ENCODE measurements at regions not wholly inside any gene's neighbourhood (a gene's known extent, or its start where the extent isn't known, plus 50 kb on each side); places are given as distances from the start of the nearest gene placed in this dataset.

DNA sequence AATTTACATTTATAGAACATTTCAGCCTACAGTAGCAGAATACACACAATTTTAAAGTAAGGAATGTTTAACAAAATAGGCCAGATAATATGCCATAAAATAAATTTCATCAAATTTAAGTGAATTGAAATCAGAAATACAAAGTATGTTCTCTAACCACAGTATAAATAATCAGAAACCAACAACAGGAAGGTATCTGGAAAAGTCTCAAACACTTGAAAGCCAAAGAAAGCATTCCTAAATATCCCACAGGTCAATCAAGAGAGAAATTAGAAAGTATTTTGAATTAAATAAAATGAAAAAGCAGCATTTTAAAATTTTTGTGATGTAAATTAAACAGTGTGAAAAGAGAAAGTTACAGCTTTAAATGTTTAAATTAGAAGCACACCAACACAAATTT, 899.2 kb downstream of the PDHA2 start:
- H3K4me3 Mint-ChIP-seq, result no peak overlapping the region
- intact Hi-C loops (cut with DNase I, micrococcal nuclease), result no loop called here
- DNase-seq (no peak), ATAC-seq (no peak)
- no peaks in the 10 kb centered on the region for H3K27me3 Mint-ChIP-seq
- H3K4me1 Mint-ChIP-seq, result no peaks in the 10 kb centered on the region
- H3K9me3 Mint-ChIP-seq (ENCODE audit: low read depth), result peaks cover 3% of the 10 kb centered on the region
- CTCF ChIA-PET, result no interaction called here
- no peaks in the 10 kb centered on the region for H3K36me3 Mint-ChIP-seq (ENCODE audit: low read depth)
- POLR2A ChIA-PET, result no interaction called here
- H3K27ac Mint-ChIP-seq, result no peak overlapping the region

DNA sequence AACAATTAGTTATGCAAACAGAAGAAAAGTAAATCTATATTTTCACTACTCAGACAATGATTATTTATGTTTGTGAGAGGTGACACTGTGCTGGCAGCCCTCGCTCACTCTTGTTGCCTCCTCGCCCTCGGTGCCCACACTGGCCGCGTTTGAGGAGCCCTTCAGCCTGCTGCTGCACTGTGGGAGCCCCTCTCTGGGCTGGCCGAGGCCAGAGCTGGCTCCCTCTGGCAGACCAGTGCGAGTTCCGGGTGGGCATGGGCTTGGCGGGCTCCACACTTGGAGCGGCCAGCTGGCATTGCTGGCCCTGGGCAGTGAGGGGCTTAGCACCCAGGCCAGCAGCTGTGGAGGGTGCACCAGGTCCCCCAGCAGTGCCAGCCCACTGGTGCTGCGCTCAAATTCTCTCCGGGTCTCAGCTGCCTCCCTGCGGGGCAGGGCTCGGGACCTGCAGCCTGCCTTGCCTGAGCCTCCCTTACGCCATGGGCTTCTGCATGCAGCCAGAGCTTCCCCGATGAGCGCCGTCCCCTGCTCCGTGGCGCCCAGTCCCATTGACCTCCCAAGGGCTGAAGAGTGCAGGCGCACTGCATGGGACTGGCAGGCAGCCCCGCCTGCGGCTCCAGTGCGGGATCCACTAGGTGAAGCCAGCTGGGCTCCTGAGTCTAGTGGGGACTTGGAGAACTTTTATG, 902.6 kb downstream of the PDHA2 start:
- no peaks in the 10 kb centered on the region for H3K27me3 Mint-ChIP-seq
- H3K4me3 Mint-ChIP-seq, result no peak overlapping the region
- CTCF ChIA-PET, result no interaction called here
- no peak overlapping the region for H3K27ac Mint-ChIP-seq
- no peaks in the 10 kb centered on the region for H3K36me3 Mint-ChIP-seq (ENCODE audit: low read depth)
- DNase-seq (no peak), ATAC-seq (no peak)
- intact Hi-C loops (cut with DNase I, micrococcal nuclease), result no loop called here
- peaks cover 8% of the 10 kb centered on the region for H3K9me3 Mint-ChIP-seq (ENCODE audit: low read depth)
- H3K4me1 Mint-ChIP-seq, result no peaks in the 10 kb centered on the region
- POLR2A ChIA-PET, result no interaction called here

- intact Hi-C loops (cut with DNase I, micrococcal nuclease), result no loop called here
- Mint-ChIP-seq H3K9me3 (ENCODE audit: low read depth) (peaks cover 21% of the 10 kb centered on the region), H3K36me3 (ENCODE audit: low read depth) (no peaks in the 10 kb centered on the region), H3K4me3 (no peak overlapping the region), H3K4me1 (no peaks in the 10 kb centered on the region), H3K27ac (no peak overlapping the region), H3K27me3 (no peaks in the 10 kb centered on the region)
- no peak for DNase-seq
- no peak for ATAC-seq
- ChIA-PET CTCF (no interaction called here), POLR2A (no interaction called here)
Observed at GRCh38 chr4:96744676-96745075, 904.8 kb downstream of the PDHA2 start.

GRCh38 chr4:96753216-96753615, 913.3 kb downstream of the PDHA2 start:
- H3K36me3 Mint-ChIP-seq (ENCODE audit: low read depth), result no peaks in the 10 kb centered on the region
- H3K27me3 Mint-ChIP-seq, result no peaks in the 10 kb centered on the region
- H3K27ac Mint-ChIP-seq, result no peak overlapping the region
- DNase-seq (no peak), ATAC-seq (no peak)
- peaks cover 11% of the 10 kb centered on the region for H3K9me3 Mint-ChIP-seq (ENCODE audit: low read depth)
- H3K4me3 Mint-ChIP-seq, result no peak overlapping the region
- CTCF ChIA-PET, result no interaction called here
- intact Hi-C loops (cut with DNase I, micrococcal nuclease), result no loop called here
- POLR2A ChIA-PET, result no interaction called here
- H3K4me1 Mint-ChIP-seq, result no peaks in the 10 kb centered on the region

DNA sequence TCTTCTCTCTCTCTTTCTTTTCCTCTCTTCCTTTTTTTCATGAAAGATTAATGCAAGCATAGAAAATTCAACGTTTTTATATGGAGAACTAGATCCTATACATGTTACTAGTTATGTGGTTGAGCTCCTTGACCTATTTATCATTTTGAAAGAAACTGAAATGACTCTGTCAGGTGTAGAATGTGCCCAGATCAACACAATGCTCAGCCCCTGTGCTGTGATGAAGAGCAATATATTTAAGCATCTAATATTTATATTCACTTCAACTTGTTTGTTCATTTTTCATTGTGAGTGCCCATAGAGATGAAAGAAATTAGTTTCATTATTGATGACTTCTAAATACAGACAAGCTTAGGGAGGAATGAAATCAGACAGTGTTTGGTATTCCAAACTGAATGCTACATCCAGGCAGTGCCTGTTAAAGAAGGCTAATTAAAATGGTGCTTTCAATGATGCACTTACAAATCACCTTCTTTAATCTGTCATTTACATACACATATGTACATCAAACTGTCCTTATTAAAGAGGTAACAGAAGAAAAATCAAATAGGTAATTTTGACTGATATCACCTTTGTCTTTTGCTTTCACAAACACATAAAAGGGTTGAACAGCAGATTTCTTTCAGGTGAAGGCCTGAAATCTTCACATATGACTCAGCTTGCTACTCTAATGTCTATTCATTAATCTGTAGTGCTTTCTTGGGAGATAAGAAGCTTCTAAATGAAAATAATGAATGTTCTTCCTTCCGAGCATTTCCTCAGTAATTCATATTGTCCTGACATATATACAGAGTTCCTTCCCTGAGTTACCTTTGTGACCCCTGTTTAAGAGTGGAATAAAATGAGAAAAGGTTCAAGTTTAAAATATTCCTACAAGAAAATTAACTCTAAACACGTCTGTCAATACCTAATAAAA, 915.9 kb downstream of the PDHA2 start:
- DNase-seq (no peak), ATAC-seq (no peak)
- POLR2A ChIA-PET, result no interaction called here
- no peaks in the 10 kb centered on the region for H3K4me1 Mint-ChIP-seq
- H3K27ac Mint-ChIP-seq, result no peak overlapping the region
- intact Hi-C loops (cut with DNase I, micrococcal nuclease), result no loop called here
- CTCF ChIA-PET, result no interaction called here
- H3K36me3 Mint-ChIP-seq (ENCODE audit: low read depth), result no peaks in the 10 kb centered on the region
- H3K27me3 Mint-ChIP-seq, result no peaks in the 10 kb centered on the region
- H3K9me3 Mint-ChIP-seq (ENCODE audit: low read depth), result no peaks in the 10 kb centered on the region
- no peak overlapping the region for H3K4me3 Mint-ChIP-seq

DNA sequence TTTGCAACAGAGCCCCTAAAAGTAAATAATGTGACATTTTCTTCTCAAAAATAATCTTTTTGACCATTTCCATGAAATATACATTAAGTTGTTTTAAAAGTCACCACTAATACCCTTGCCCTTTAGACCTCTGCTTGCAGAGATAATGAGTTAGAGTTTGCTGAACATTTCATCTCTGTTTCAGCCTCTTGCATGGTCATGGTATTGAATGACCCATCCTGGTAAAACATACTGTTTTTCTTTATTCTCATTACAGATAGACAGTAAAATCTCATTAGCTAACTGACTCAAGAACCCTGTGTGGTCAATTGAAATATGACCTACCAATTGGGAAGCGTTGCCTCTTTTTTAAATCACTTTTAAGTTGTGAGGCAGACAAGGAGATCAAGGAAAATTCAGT, 916.7 kb downstream of the PDHA2 start:
- CTCF ChIA-PET, result no interaction called here
- POLR2A ChIA-PET, result no interaction called here
- ATAC-seq, result no peak
- no peaks in the 10 kb centered on the region for H3K9me3 Mint-ChIP-seq (ENCODE audit: low read depth)
- H3K4me1 Mint-ChIP-seq, result no peaks in the 10 kb centered on the region
- no peaks in the 10 kb centered on the region for H3K27me3 Mint-ChIP-seq
- no peaks in the 10 kb centered on the region for H3K36me3 Mint-ChIP-seq (ENCODE audit: low read depth)
- no peak for DNase-seq
- no peak overlapping the region for H3K4me3 Mint-ChIP-seq
- H3K27ac Mint-ChIP-seq, result no peak overlapping the region
- intact Hi-C loops (cut with DNase I, micrococcal nuclease), result no loop called here

DNA sequence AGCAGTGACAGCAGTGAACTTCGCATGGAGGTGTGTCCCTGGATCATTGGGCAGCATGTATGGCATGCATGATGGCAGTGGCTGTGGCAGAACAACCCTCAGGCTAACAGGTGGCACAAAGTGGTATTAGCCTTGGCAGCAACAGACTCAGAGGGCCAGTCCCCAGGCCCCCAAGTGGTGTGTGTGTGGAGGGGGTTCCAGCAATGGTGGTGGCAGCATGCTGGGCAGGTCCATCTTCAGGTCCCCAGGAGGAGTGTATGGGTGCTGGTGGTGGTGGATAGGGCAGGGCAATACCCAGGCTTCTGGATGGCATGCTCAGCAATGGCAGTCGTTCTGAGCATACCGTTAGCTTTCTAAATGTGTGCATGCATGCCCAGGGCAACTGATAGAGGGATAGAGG, 923.7 kb downstream of the PDHA2 start:
- ATAC-seq, result no peak
- no peak for DNase-seq
- Mint-ChIP-seq H3K36me3 (ENCODE audit: low read depth) (no peaks in the 10 kb centered on the region), H3K27me3 (no peaks in the 10 kb centered on the region), H3K9me3 (ENCODE audit: low read depth) (peaks cover 7% of the 10 kb centered on the region), H3K4me1 (no peaks in the 10 kb centered on the region), H3K4me3 (no peak overlapping the region), H3K27ac (no peak overlapping the region)
- ChIA-PET POLR2A (no interaction called here), CTCF (no interaction called here)
- intact Hi-C loops (cut with DNase I, micrococcal nuclease), result no loop called here

DNA sequence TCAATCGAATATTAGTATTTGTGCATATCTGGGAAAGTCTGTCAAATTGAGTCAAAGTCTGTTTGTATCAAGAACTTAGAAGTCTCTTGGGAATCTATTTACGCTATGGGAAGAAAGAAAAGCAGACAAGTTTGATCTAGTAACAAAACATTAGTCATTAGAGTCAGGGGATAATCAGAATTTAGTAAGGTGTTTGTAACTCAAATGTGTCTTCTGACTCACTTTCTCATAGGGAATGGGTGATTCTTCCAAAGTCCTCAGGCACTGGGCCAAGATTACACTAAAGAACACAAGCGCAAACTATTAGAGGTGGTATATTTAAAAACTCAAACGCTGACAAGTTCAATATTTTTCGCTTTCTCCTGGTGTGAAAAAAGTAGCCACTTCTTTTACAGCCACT, 926.5 kb downstream of the PDHA2 start:
- H3K36me3 Mint-ChIP-seq (ENCODE audit: low read depth), result no peaks in the 10 kb centered on the region
- CTCF ChIA-PET, result no interaction called here
- H3K4me1 Mint-ChIP-seq, result no peaks in the 10 kb centered on the region
- peaks cover 9% of the 10 kb centered on the region for H3K9me3 Mint-ChIP-seq (ENCODE audit: low read depth)
- no peak overlapping the region for H3K4me3 Mint-ChIP-seq
- no peak for ATAC-seq
- no peak overlapping the region for H3K27ac Mint-ChIP-seq
- POLR2A ChIA-PET, result no interaction called here
- DNase-seq, result no peak
- no peaks in the 10 kb centered on the region for H3K27me3 Mint-ChIP-seq
- intact Hi-C loops (cut with DNase I, micrococcal nuclease), result loop anchor here in 1 of 2 experiments (2.0 kb wide), 1 partner anchor 68 kb away; no protein-coding TSS in a partner anchor

DNA sequence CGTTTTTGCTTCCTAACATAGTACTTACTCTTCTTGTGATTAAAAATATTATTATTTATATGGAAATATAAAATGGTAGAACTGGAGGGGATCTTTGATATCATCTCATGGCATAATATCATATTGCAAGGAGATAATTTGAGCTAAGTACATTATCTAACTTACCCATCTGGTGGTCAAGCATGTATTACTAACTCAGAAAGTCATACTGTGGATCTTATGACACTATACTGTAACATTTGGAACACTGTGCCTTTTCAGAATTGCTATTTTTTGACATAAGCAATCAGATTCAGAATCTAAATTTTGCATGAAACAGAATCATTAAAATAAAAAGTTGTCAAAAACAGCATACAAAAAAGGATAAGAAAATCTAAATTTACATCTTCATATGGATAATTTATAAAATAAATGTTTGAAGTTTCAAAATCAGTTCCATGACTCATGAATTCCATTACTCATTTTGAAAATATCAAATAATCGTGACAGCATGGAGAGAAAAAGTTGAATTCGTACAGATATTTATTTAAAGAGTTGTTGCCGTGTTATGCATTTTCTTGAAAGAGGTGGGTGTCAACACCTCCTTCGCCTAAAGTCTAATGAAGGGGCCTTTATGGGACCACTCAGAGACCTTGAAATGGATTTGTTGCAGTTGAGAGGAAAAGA, 928.1 kb downstream of the PDHA2 start:
- no peak for ATAC-seq

GRCh38 chr4:96775501-96775900, 935.6 kb downstream of the PDHA2 start:
- H3K27me3 Mint-ChIP-seq, result no peaks in the 10 kb centered on the region
- ChIA-PET CTCF (no interaction called here), POLR2A (no interaction called here)
- no peak for ATAC-seq
- intact Hi-C loops (cut with DNase I, micrococcal nuclease), result no loop called here
- no peak overlapping the region for H3K27ac Mint-ChIP-seq
- H3K36me3 Mint-ChIP-seq (ENCODE audit: low read depth), result no peaks in the 10 kb centered on the region
- H3K4me1 Mint-ChIP-seq, result no peaks in the 10 kb centered on the region
- DNase-seq, result no peak
- H3K4me3 Mint-ChIP-seq, result no peak overlapping the region
- no peaks in the 10 kb centered on the region for H3K9me3 Mint-ChIP-seq (ENCODE audit: low read depth)

More for the DNA sequence above, 928.1 kb downstream of the PDHA2 start:
- H3K27ac Mint-ChIP-seq, result no peak overlapping the region
- H3K4me3 Mint-ChIP-seq, result no peak overlapping the region
- no peaks in the 10 kb centered on the region for H3K36me3 Mint-ChIP-seq (ENCODE audit: low read depth)
- no peak for DNase-seq
- no peaks in the 10 kb centered on the region for H3K27me3 Mint-ChIP-seq
- H3K9me3 Mint-ChIP-seq (ENCODE audit: low read depth), result peaks cover 9% of the 10 kb centered on the region
- intact Hi-C loops (cut with DNase I, micrococcal nuclease), result loop anchor here in 1 of 2 experiments (2.0 kb wide), 1 partner anchor 67 kb away; no protein-coding TSS in a partner anchor
- ChIA-PET CTCF (interaction anchor here (0.6 kb wide), 1 partner anchor 1774 kb away, joined by 3 read pairs; no protein-coding TSS in a partner anchor), POLR2A (no interaction called here)
- H3K4me1 Mint-ChIP-seq, result no peaks in the 10 kb centered on the region

- POLR2A ChIA-PET, result no interaction called here
Observed at GRCh38 chr4:96776920-96777527, 937.1 kb downstream of the PDHA2 start.

More at GRCh38 chr4:96776920-96777527, 937.1 kb downstream of the PDHA2 start:
- intact Hi-C loops (cut with DNase I, micrococcal nuclease), result no loop called here
- CTCF ChIA-PET, result no interaction called here
- H3K36me3 Mint-ChIP-seq (ENCODE audit: low read depth), result no peaks in the 10 kb centered on the region
- no peaks in the 10 kb centered on the region for H3K9me3 Mint-ChIP-seq (ENCODE audit: low read depth)
- no peaks in the 10 kb centered on the region for H3K27me3 Mint-ChIP-seq
- ATAC-seq (no peak), DNase-seq (no peak)
- no peak overlapping the region for H3K27ac Mint-ChIP-seq
- H3K4me1 Mint-ChIP-seq, result no peaks in the 10 kb centered on the region
- H3K4me3 Mint-ChIP-seq, result no peak overlapping the region

Measured in activated CD4-positive, alpha-beta T cell treated with anti-CD3 and anti-CD28 coated beads for 36 hours (primary cell).